Neural cell (in vitro differentiated cells): ENCODE measurements at regions not wholly inside any gene's neighbourhood (a gene's known extent, or its start where the extent isn't known, plus 50 kb on each side); places are given as distances from the start of the nearest gene placed in this dataset.

ENCODE experiments used
- H2AFZ ChIP-seq: fragments of 200-600, 300-800 bp; sonication (generic), shearing (Covaris generic); 2 replicates; pipeline ENCODE4 v1.6.0; 2014; ENCODE audit warnings: low read depth, mild to moderate bottlenecking, antibody characterized with exemption, low read length, moderate library complexity
- H3F3A ChIP-seq: fragments of 200-600 bp; shearing (Covaris generic); 2 replicates; pipeline ENCODE4 v1.6.1; 2016; ENCODE audit warnings: mild to moderate bottlenecking, moderate library complexity, mixed read lengths, antibody characterized with exemption, low read length; ENCODE audit not compliant: insufficient read depth, poor library complexity, severe bottlenecking
- H3K27ac ChIP-seq: fragments of 200-600, 300-800 bp; sonication (generic), shearing (Covaris generic); 2 replicates; pipeline ENCODE4 v1.5.1; 2014; ENCODE audit warnings: mild to moderate bottlenecking, low read length, moderate library complexity
- H3K27me3 ChIP-seq: fragments of 300-800, 200-600 bp; sonication (generic), shearing (Covaris generic); 2 replicates; pipeline ENCODE4 v1.6.0; 2014; ENCODE audit warnings: mild to moderate bottlenecking, low read depth, low read length, moderate library complexity; ENCODE audit not compliant: insufficient read depth
- H3K36me3 ChIP-seq: fragments of 300-800, 200-600 bp; sonication (generic), shearing (Covaris generic); 2 replicates; pipeline ENCODE4 v1.5.1; 2014; ENCODE audit warnings: mild to moderate bottlenecking, antibody characterized with exemption, low read length, moderate library complexity; ENCODE audit not compliant: insufficient read depth
- H3K4me2 ChIP-seq: fragments of 300-800, 200-600 bp; sonication (generic), shearing (Covaris generic); 2 replicates; pipeline ENCODE4 v1.6.0; 2014; ENCODE audit warnings: mild to moderate bottlenecking, low read length
- H3K4me3 ChIP-seq: fragments of 300-800, 200-600 bp; sonication (generic), shearing (Covaris generic); 2 replicates; pipeline ENCODE4 v1.5.1; 2014; ENCODE audit warnings: mild to moderate bottlenecking, low read length, moderate library complexity
- H3K79me2 ChIP-seq: fragments of 200-600 bp; shearing (Covaris generic); replicated peaks from 2 replicates; pipeline ENCODE4 v1.6.0; 2014; ENCODE audit warnings: mild to moderate bottlenecking, low read length, moderate library complexity; ENCODE audit not compliant: insufficient read depth
- H3K9ac ChIP-seq: fragments of 300-800, 200-600 bp; sonication (generic), shearing (Covaris generic); 2 replicates; pipeline ENCODE4 v1.6.1; 2016; ENCODE audit warnings: mild to moderate bottlenecking, low read length, mixed read lengths
- H3K9me2 ChIP-seq: fragments of 200-600 bp; shearing (Covaris generic); 2 replicates; pipeline ENCODE4 v1.6.1; 2016; ENCODE audit warnings: mild to moderate bottlenecking, low read length, mixed read lengths; ENCODE audit not compliant: insufficient read depth
- H3K9me3 ChIP-seq: fragments of 200-600, 300-800 bp; sonication (generic), shearing (Covaris generic); 2 replicates; pipeline ENCODE4 v1.6.1; 2016; ENCODE audit warnings: mild to moderate bottlenecking, mixed run types, low read length, moderate library complexity, mixed read lengths
- H4K20me1 ChIP-seq: fragments of 200-600 bp; shearing (Covaris generic); 2 replicates; pipeline ENCODE4 v1.6.1; 2016; ENCODE audit warnings: mild to moderate bottlenecking, mixed run types; ENCODE audit not compliant: insufficient read depth
- CTCF ChIP-seq: fragments of 450-650 bp; IDR thresholded peaks from 2 replicates; pipeline ENCODE4 v1.5.1; 2014; ENCODE audit warnings: antibody characterized with exemption, mild to moderate bottlenecking, moderate library complexity; ENCODE audit not compliant: poor library complexity, severe bottlenecking
- EP300 ChIP-seq: fragments of 450-650 bp; conservative IDR thresholded peaks from 2 replicates; pipeline ENCODE4 v1.6.1; 2014; ENCODE audit warnings: antibody characterized with exemption, mild to moderate bottlenecking, moderate library complexity; ENCODE audit not compliant: poor library complexity, severe bottlenecking
- EZH2 ChIP-seq: fragments of 200-600, 300-800 bp; shearing (Covaris generic), sonication (generic); IDR thresholded peaks from 2 replicates; pipeline ENCODE4 v1.6.1; 2014; ENCODE audit warnings: antibody characterized with exemption, low read length, borderline replicate concordance, mild to moderate bottlenecking; ENCODE audit not compliant: insufficient read depth, poor library complexity, severe bottlenecking
- MXI1 ChIP-seq: fragments of 450-650 bp; conservative IDR thresholded peaks from 2 replicates; pipeline ENCODE4 v1.6.1; 2014; ENCODE audit warnings: antibody characterized with exemption, mild to moderate bottlenecking; ENCODE audit not compliant: poor library complexity, severe bottlenecking
- POLR2AphosphoS5 ChIP-seq: IDR thresholded peaks from 2 replicates; pipeline ENCODE4 v1.6.1; 2012
- RAD21 ChIP-seq: fragments of 450-650 bp; conservative IDR thresholded peaks from 2 replicates; pipeline ENCODE4 v1.6.1; 2014; ENCODE audit warnings: antibody characterized with exemption, mild to moderate bottlenecking, moderate library complexity
- REST ChIP-seq: IDR thresholded peaks from 2 replicates; pipeline ENCODE4 v1.6.1; 2012; ENCODE audit warnings: borderline replicate concordance
- SMC3 ChIP-seq: fragments of 450-650 bp; conservative IDR thresholded peaks from 2 replicates; pipeline ENCODE4 v1.6.1; 2014; ENCODE audit warnings: antibody characterized with exemption, mild to moderate bottlenecking, moderate library complexity; ENCODE audit not compliant: poor library complexity
- TAF1 ChIP-seq: IDR thresholded peaks from 2 replicates; pipeline ENCODE4 v1.6.1; 2012; ENCODE audit warnings: low read depth

GRCh38 chr15:92336419-92336987, 57.2 kb upstream of the ST8SIA2 start:
- no peaks in the 10 kb centered on the region for H3K9me3 ChIP-seq
- H3K9me2 ChIP-seq = no peaks in the 10 kb centered on the region
- H3K27ac ChIP-seq = no peak overlapping the region
- no peaks in the 10 kb centered on the region for H3K27me3 ChIP-seq
- no peaks in the 10 kb centered on the region for H3F3A ChIP-seq
- no peak overlapping the region for H3K4me2 ChIP-seq
- H3K79me2 ChIP-seq = no peaks in the 10 kb centered on the region
- no peak overlapping the region for H3K4me3 ChIP-seq
- no peaks in the 10 kb centered on the region for H3K36me3 ChIP-seq
- H3K9ac ChIP-seq = no peak overlapping the region
- no peak for TF ChIP-seq MXI1
- no peaks in the 10 kb centered on the region for H4K20me1 ChIP-seq
- H2AFZ ChIP-seq = no peak overlapping the region

- no peaks in the 10 kb centered on the region for H3K79me2 ChIP-seq
- no peaks in the 10 kb centered on the region for H3K36me3 ChIP-seq
- H3K27ac ChIP-seq = no peak overlapping the region
- no peaks in the 10 kb centered on the region for H3F3A ChIP-seq
- no peak overlapping the region for H3K4me3 ChIP-seq
- no peak for TF ChIP-seq CTCF
- TF ChIP-seq EZH2 = no peak
- TF ChIP-seq TAF1 = no peak
- TF ChIP-seq RAD21 = no peak
- TF ChIP-seq EP300 = no peak
- TF ChIP-seq MXI1 = no peak
- no peak for TF ChIP-seq POLR2AphosphoS5
- TF ChIP-seq SMC3 = no peak
- TF ChIP-seq REST = no peak
- H4K20me1 ChIP-seq = no peaks in the 10 kb centered on the region
- no peaks in the 10 kb centered on the region for H3K9me2 ChIP-seq
- no peak overlapping the region for H2AFZ ChIP-seq
- no peaks in the 10 kb centered on the region for H3K27me3 ChIP-seq
- H3K9ac ChIP-seq = no peak overlapping the region
- H3K4me2 ChIP-seq = no peak overlapping the region
- H3K9me3 ChIP-seq = no peaks in the 10 kb centered on the region
Observed at GRCh38 chr15:92339361-92339760, 54.3 kb upstream of the ST8SIA2 start.
